DND-41 (cell line): ENCODE measurements at regions not wholly inside any gene's neighbourhood (a gene's known extent, or its start where the extent isn't known, plus 50 kb on each side); places are given as distances from the start of the nearest gene placed in this dataset.

ENCODE experiments used
- ATAC-seq: fragments of 200-7000 bp; cut with Tn5 transposase; 3 replicates; pipeline ENCODE4 v1.9.1; 2021; ENCODE audit warnings: low read depth; ENCODE audit not compliant: insufficient read depth
- DNase-seq: peaks from one replicate; pipeline ENCODE4 v3.0.0-alpha.2; 2020
- H2AFZ ChIP-seq: 2 replicates; pipeline ENCODE4 v1.6.0; 2012; ENCODE audit warnings: low read depth, low read length
- H3K27ac ChIP-seq: 2 replicates; pipeline ENCODE4 v1.5.1; 2012; ENCODE audit warnings: low read length, inconsistent platforms
- H3K27me3 ChIP-seq: fragments of 200-600 bp; sonication (generic); 2 replicates; pipeline ENCODE4 v1.6.0; 2012; ENCODE audit warnings: low read length, mild to moderate bottlenecking, inconsistent platforms; ENCODE audit not compliant: insufficient read depth, poor library complexity
- H3K36me3 ChIP-seq: 2 replicates; pipeline ENCODE4 v1.5.1; 2012; ENCODE audit warnings: low read length, inconsistent platforms; ENCODE audit not compliant: insufficient read depth
- H3K4me1 ChIP-seq: 2 replicates; pipeline ENCODE4 v1.5.1; 2012; ENCODE audit warnings: mild to moderate bottlenecking, low read length; ENCODE audit not compliant: insufficient read depth
- H3K4me2 ChIP-seq: 2 replicates; pipeline ENCODE4 v1.6.0; 2012; ENCODE audit warnings: mild to moderate bottlenecking, moderate library complexity, low read length, inconsistent platforms; ENCODE audit not compliant: insufficient read depth
- H3K4me3 ChIP-seq, 2 experiments: fragments of 200-600 bp in 1 of 2; shearing (Covaris generic) in 1 of 2; 2 replicates each; pipeline ENCODE4 v1.5.1; 2012 to 2016; ENCODE audit warnings: inconsistent platforms in 2 of 2, low read length in 2 of 2, mild to moderate bottlenecking in 2 of 2, low read depth in 1 of 2, moderate library complexity in 1 of 2
- H3K79me2 ChIP-seq: 2 replicates; pipeline ENCODE4 v1.6.0; 2012; ENCODE audit warnings: low read length, inconsistent platforms; ENCODE audit not compliant: insufficient read depth
- H3K9ac ChIP-seq: 2 replicates; pipeline ENCODE4 v1.6.0; 2012; ENCODE audit warnings: low read depth, mild to moderate bottlenecking, inconsistent platforms, low read length, moderate library complexity
- H3K9me3 ChIP-seq: 2 replicates; pipeline ENCODE4 v1.5.1; 2012; ENCODE audit warnings: low read length, moderate library complexity, mild to moderate bottlenecking, inconsistent platforms; ENCODE audit not compliant: insufficient read depth, severe bottlenecking
- H4K20me1 ChIP-seq: 2 replicates; pipeline ENCODE4 v1.6.0; 2012; ENCODE audit warnings: low read length; ENCODE audit not compliant: insufficient read depth
- EZH2 ChIP-seq: IDR thresholded peaks from 3 replicates; pipeline ENCODE4 v1.6.1; 2012; ENCODE audit warnings: borderline replicate concordance, low read depth, mild to moderate bottlenecking, moderate library complexity, low read length, inconsistent platforms; ENCODE audit not compliant: severe bottlenecking
- TF ChIP-seq, protein P1 (sequence below): IDR thresholded peaks from 2 replicates; pipeline ENCODE4 v1.5.1; 2012; ENCODE audit warnings: borderline replicate concordance, low read length, moderate library complexity, mild to moderate bottlenecking; ENCODE audit not compliant: poor library complexity, severe bottlenecking; ENCODE audit errors: extremely low read depth

DNA sequence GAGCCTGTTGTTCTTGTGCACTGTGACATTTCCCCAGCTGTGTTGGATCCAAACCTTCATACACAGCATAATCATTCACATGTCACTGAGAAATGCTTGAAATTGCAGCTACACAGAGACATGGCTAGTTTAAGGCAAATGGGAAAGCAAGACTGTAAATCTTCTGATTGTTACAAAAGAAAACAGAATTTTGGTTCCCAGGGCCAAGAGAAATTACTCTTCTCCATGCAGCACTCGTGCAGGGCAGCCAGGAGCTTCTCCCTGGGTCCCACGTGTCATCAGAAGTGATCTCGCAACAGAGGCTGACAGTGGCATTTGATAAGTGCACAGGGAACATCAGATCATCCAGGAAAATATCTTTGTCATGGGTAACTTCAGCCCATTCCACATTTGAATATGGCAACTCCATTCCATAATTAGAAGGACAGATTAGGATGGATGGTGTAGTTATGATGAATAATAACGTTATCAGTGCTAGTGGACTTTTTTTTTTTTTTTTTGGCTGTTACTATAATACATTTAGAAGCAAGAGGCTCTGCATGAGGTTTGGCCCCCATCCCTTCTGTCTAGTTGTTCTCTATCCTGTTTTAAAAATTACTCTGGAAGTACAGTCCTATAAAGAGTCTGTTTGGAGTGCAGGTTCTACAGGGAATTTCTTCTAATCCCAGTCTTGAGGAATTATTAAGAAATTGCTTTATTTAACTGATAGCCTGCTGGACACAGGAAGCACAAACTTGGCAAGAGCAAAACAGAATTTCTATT, 571.0 kb upstream of the NOX3 start:
- Histone ChIP-seq H4K20me1 (no peaks in the 10 kb centered on the region), H3K36me3 (no peaks in the 10 kb centered on the region), H3K79me2 (no peaks in the 10 kb centered on the region), H3K4me2 (no peak overlapping the region), H3K9me3 (no peaks in the 10 kb centered on the region), H2AFZ (no peak overlapping the region), H3K27me3 (no peaks in the 10 kb centered on the region), H3K9ac (no peak overlapping the region), H3K4me1 (no peaks in the 10 kb centered on the region), H3K4me3 (no peak overlapping the region), H3K27ac (no peak overlapping the region)
- TF ChIP-seq EZH2, result no peak
- TF ChIP-seq, protein P1, sequence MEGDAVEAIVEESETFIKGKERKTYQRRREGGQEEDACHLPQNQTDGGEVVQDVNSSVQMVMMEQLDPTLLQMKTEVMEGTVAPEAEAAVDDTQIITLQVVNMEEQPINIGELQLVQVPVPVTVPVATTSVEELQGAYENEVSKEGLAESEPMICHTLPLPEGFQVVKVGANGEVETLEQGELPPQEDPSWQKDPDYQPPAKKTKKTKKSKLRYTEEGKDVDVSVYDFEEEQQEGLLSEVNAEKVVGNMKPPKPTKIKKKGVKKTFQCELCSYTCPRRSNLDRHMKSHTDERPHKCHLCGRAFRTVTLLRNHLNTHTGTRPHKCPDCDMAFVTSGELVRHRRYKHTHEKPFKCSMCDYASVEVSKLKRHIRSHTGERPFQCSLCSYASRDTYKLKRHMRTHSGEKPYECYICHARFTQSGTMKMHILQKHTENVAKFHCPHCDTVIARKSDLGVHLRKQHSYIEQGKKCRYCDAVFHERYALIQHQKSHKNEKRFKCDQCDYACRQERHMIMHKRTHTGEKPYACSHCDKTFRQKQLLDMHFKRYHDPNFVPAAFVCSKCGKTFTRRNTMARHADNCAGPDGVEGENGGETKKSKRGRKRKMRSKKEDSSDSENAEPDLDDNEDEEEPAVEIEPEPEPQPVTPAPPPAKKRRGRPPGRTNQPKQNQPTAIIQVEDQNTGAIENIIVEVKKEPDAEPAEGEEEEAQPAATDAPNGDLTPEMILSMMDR, result no peak
- ATAC-seq (no peak), DNase-seq (no peak)

DNA sequence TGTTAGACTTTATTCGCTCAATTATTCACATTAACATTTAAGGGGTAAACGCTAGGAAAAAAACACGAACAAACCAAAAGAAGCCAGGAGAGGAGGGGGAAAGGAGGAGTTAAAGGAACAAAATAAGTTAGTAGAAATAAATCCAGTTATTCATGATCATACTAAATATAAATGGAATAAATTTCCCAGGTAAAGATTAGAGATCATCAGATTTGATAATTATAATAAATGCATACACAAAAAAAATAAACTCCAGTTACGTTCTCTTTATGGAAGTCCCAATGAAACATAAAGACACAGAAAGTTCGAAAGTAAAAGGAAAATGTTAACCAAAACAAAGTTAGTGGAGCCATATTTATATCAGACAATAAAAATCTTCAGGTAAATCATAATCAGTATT, 568.7 kb upstream of the NOX3 start:
- no peak overlapping the region for H3K4me2 ChIP-seq
- no peaks in the 10 kb centered on the region for H3K4me1 ChIP-seq
- H3K27ac ChIP-seq, result no peak overlapping the region
- H3K36me3 ChIP-seq, result no peaks in the 10 kb centered on the region
- H3K79me2 ChIP-seq, result no peaks in the 10 kb centered on the region
- no peaks in the 10 kb centered on the region for H3K27me3 ChIP-seq
- H3K4me3 ChIP-seq, result no peak overlapping the region
- no peak for TF ChIP-seq EZH2
- TF ChIP-seq, protein P1, result no peak
- H3K9me3 ChIP-seq, result no peaks in the 10 kb centered on the region
- DNase-seq (no peak), ATAC-seq (no peak)
- no peak overlapping the region for H2AFZ ChIP-seq
- no peak overlapping the region for H3K9ac ChIP-seq
- H4K20me1 ChIP-seq, result no peaks in the 10 kb centered on the region

DNA sequence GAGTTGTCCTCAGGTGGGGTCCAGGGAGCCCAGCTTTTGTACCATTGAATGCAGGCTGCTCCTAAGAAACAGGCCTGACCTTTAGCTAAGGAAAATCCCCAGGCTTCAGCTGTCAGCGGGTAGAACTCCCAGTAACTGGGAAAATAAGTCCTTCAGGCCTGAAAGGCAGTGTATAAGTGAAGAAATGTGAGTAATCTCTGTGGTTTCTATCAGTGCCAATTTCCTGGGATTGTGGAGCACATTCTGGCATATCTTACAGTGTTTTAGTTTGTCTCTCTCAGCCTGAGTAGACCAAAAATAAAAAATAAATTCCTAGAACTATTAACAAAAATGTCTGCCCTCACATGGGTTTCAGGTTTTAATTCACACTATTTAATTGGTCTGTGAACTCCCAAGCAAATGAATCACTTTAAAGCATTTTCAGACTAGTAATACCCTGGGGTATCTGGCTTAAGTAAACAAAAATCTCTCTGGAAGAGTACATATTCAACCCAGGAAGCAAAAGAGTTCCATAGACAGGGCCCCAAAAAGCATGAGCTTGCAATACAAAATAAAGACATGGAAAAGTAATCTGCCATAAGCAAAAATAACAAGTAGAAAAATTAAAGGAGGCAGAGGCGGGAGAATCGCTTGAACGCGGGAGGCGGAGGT, 566.2 kb upstream of the NOX3 start:
- H3K79me2 ChIP-seq, result no peaks in the 10 kb centered on the region
- ATAC-seq (no peak), DNase-seq (no peak)
- no peaks in the 10 kb centered on the region for H3K9me3 ChIP-seq
- H3K27ac ChIP-seq, result no peak overlapping the region
- no peak overlapping the region for H3K4me2 ChIP-seq
- TF ChIP-seq, protein P1, result no peak
- TF ChIP-seq EZH2, result no peak
- no peaks in the 10 kb centered on the region for H3K36me3 ChIP-seq
- no peak overlapping the region for H2AFZ ChIP-seq
- no peaks in the 10 kb centered on the region for H3K4me1 ChIP-seq
- H4K20me1 ChIP-seq, result no peaks in the 10 kb centered on the region
- no peaks in the 10 kb centered on the region for H3K27me3 ChIP-seq
- no peak overlapping the region for H3K9ac ChIP-seq
- no peak overlapping the region for H3K4me3 ChIP-seq
